ENCODE measurements at regions not wholly inside any gene's neighbourhood (a gene's known extent, or its start where the extent isn't known, plus 50 kb on each side); places are given as distances from the start of the nearest gene placed in this dataset.

DNA sequence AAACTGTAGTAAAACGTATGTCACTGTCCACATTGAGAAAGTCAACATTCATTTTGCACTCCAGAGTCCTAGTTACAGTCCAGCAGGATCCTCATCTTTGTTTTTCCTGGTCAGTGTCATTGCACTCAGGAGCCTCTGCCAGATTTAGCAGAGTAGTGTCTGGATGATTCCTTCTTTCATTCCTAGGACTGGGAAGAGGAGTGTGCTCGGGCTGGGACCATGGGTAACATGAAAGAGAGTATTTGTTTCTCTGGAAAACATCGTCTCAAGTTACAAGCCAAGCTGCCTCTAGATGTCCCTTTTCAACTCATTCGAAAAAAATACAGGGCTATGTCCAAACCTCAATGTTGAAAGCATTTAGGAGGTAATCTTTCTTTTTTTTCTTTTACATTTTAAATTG, 69.9 kb upstream of the TNIP3 start:
- CTCF ChIA-PET = interaction anchor here (1.4 kb wide), 1 partner anchor 42 kb away, joined by 3 read pairs; no protein-coding TSS in a partner anchor
- no peak for DNase-seq (ENCODE audit: extremely low spot score)
- TF ChIP-seq, protein P1, sequence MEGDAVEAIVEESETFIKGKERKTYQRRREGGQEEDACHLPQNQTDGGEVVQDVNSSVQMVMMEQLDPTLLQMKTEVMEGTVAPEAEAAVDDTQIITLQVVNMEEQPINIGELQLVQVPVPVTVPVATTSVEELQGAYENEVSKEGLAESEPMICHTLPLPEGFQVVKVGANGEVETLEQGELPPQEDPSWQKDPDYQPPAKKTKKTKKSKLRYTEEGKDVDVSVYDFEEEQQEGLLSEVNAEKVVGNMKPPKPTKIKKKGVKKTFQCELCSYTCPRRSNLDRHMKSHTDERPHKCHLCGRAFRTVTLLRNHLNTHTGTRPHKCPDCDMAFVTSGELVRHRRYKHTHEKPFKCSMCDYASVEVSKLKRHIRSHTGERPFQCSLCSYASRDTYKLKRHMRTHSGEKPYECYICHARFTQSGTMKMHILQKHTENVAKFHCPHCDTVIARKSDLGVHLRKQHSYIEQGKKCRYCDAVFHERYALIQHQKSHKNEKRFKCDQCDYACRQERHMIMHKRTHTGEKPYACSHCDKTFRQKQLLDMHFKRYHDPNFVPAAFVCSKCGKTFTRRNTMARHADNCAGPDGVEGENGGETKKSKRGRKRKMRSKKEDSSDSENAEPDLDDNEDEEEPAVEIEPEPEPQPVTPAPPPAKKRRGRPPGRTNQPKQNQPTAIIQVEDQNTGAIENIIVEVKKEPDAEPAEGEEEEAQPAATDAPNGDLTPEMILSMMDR (IDR thresholded peaks at IDR 0.05; ENCODE audit: control extremely low read depth, extremely low read depth, low read depth, missing control alignments) = no peak
- POLR2A ChIA-PET = no interaction called here

DNA sequence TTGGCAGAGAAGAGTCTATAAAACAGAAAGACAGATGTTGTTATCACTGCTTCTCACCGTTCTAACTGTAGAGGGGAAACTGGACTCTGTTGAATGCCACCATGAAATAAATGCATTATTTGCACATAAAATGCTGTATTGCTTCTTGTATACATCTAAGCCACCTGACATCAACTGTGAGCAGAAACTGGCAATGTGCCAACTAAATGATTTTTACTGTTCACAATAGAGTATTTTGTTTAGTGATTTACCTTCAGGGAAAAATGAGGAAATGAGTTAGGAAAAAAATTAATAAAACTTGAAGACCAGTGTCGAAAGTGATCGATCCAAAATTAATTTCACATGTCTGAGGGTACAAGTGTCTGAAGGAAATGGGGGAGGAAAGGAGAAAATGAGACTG, 65.9 kb upstream of the TNIP3 start:
- ChIA-PET POLR2A (no interaction called here), CTCF (interaction anchor here (5.1 kb wide), 1 partner anchor 38 kb away, joined by 25 read pairs; no protein-coding TSS in a partner anchor)
- TF ChIP-seq, protein P1 (IDR thresholded peaks at IDR 0.05; ENCODE audit: control extremely low read depth, extremely low read depth, low read depth, missing control alignments) = no peak
- DNase-seq (ENCODE audit: extremely low spot score) = no peak

DNA sequence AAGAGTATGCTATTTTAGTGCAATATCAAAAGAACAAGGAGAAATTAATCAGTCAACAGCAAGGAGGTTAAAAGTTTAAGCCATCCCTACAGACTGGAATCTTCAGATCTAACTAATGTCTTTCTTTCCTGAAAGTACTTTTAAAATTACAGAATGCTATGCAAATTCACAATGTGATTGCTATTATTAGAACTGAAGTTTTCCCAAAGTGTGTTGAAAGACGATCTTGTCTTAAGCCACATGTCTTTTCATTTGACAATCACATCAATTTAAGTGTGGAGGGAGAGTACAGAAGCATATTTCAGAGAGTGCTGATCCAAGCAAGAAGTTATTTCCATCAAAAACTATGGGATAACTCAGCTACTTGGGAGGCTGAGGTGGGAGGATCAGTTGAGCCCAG, 64.7 kb upstream of the TNIP3 start:
- no peak for DNase-seq (ENCODE audit: extremely low spot score)
- ChIA-PET CTCF (interaction anchor here (1.2 to 5.1 kb wide), 7 partner anchors 8 to 37 kb away, joined by 3 to 25 read pairs (median 9); no protein-coding TSS in a partner anchor), POLR2A (no interaction called here)
- TF ChIP-seq, protein P1 (IDR thresholded peaks at IDR 0.05; ENCODE audit: control extremely low read depth, extremely low read depth, low read depth, missing control alignments) = no peak

DNA sequence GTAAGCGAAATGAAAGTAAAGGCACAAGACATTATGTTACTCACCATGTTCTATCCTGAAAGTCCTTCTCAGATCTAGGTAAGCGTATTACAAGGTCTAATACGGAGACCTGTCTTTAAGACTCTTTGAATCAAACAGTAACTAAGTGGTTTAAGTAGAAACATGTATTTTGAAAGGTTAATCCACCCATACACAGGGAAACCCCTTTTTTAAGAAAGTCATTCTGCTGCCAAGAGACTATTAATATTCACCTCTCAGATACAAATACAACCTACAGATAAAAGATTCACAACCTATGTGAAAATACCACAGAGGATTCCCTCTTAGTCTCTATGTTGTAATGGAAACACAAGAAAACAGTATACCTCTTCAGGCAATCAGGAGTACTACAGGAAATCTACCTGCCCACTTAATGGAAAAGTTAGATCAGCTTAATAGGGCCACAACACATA, 63.2 kb upstream of the TNIP3 start:
- TF ChIP-seq, protein P1 (IDR thresholded peaks at IDR 0.05; ENCODE audit: control extremely low read depth, extremely low read depth, low read depth, missing control alignments) = no peak
- ChIA-PET CTCF (interaction anchor here (1.4 to 5.1 kb wide), 6 partner anchors 8 to 35 kb away, joined by 3 to 25 read pairs (median 12); no protein-coding TSS in a partner anchor), POLR2A (no interaction called here)
- DNase-seq (ENCODE audit: extremely low spot score) = peak; percentile 23

DNA sequence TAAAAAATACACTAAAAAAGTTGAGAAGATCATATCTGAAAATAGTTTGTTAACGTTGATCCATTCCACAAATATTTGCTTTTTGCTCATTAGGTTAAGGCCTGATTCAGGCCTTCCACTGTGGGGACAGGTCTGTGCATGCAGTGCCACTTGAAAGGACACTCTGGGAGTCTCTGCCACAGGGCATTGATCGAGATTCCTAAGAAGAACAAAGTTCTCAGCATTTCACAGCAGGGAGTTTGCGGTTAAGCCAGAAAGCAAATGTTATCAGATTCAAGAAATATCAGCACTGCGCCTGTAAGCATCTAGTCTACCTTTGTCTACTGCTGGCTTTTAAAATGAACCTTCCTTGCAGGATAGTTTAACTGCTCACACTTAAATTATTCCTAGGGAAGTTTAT, 62.2 kb upstream of the TNIP3 start:
- TF ChIP-seq, protein P1 (IDR thresholded peaks at IDR 0.05; ENCODE audit: control extremely low read depth, extremely low read depth, low read depth, missing control alignments) = no peak
- CTCF ChIA-PET = interaction anchor here (2.4 to 3.3 kb wide), 2 partner anchors 17 to 27 kb away, joined by 15 to 22 read pairs; no protein-coding TSS in a partner anchor
- POLR2A ChIA-PET = no interaction called here

DNA sequence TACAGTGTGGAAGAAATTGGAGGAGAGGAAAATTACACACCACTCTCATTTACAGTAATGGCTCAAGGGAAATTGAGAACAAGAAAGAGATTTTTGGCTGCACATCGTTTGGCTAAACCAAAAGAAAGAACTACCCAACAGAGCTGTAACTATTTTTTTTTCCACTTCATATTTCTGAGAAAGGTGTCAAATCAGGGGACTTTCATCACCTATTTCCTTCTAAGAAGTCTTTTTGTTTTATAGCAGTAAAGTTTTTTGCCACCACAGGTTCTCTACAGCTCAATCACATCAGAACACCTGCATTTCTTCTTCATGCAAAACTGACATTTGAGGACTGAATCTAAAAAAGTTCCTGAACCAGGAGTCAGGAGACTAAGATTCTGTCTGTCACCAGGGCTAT, 57.5 kb upstream of the TNIP3 start:
- DNase-seq (ENCODE audit: extremely low spot score) = no peak
- ChIA-PET POLR2A (interaction anchor here (0.6 kb wide), 1 partner anchor 52 kb away, joined by 4 read pairs; no protein-coding TSS in a partner anchor), CTCF (interaction anchor here (1.1 to 4.6 kb wide), 9 partner anchors 14 to 241 kb away, joined by 3 to 30 read pairs (median 7); no protein-coding TSS in a partner anchor)
- TF ChIP-seq, protein P1 (IDR thresholded peaks at IDR 0.05; ENCODE audit: control extremely low read depth, extremely low read depth, low read depth, missing control alignments) = no peak

More for the DNA sequence above, 62.2 kb upstream of the TNIP3 start:
- DNase-seq (ENCODE audit: extremely low spot score) = no peak
